HEK293 (cell line): ENCODE measurements at regions not wholly inside any gene's neighbourhood (a gene's known extent, or its start where the extent isn't known, plus 50 kb on each side); places are given as distances from the start of the nearest gene placed in this dataset.

Experiments
- CTCF ChIA-PET: fragments of 350-600 bp; formaldehyde crosslinking; extraction: SDS; loops from one replicate; lab custom pipeline; 2021; ENCODE audit warnings: antibody characterized with exemption; lab: Yijun Ruan, JAX
- POLR2A ChIA-PET: fragments of 300-600 bp; formaldehyde crosslinking; extraction: SDS; loops from one replicate; lab custom pipeline; 2020; ENCODE audit warnings: antibody characterized with exemption, inconsistent platforms; lab: Yijun Ruan, JAX
- H3K27ac ChIP-seq: fragments of 200-500 bp; sonication (Bioruptor generic); 2 replicates; pipeline ENCODE4 v1.5.1; 2014; ENCODE audit warnings: low read depth, low read length, control low read depth, inconsistent platforms; ENCODE audit errors: extremely low read depth
- H3K36me3 ChIP-seq, 2 experiments: fragments of 200-500 bp in 1 of 2; sonication (Bioruptor generic) in 1 of 2; 1 replicate in 1 of 2; 2 replicates in 1 of 2; pipeline ENCODE4 v1.5.1; 2014 to 2017; ENCODE audit warnings: inconsistent platforms in 2 of 2, low read length in 2 of 2; ENCODE audit not compliant: control insufficient read depth in 2 of 2, insufficient read depth in 1 of 2
- H3K4me1 ChIP-seq: fragments of 200-500 bp; sonication (Bioruptor generic); 2 replicates; pipeline ENCODE4 v1.5.1; 2014; ENCODE audit warnings: mild to moderate bottlenecking, low read length, inconsistent platforms; ENCODE audit not compliant: control insufficient read depth, insufficient read depth
- H3K4me3 ChIP-seq: 2 replicates; pipeline ENCODE4 v1.5.1; 2011; ENCODE audit warnings: low read depth, mild to moderate bottlenecking, control low read depth, low read length, moderate library complexity
- H3K9me3 ChIP-seq: fragments of 200-500 bp; sonication (Bioruptor generic); 2 replicates; pipeline ENCODE4 v1.5.1; 2014; ENCODE audit warnings: low read depth, low read length, inconsistent platforms; ENCODE audit not compliant: control insufficient read depth, insufficient read depth
- EGR2 ChIP-seq: fragments of 450-650 bp; formaldehyde crosslinking; IDR thresholded peaks from 2 replicates; pipeline ENCODE4 v1.5.1; 2016; ENCODE audit warnings: low read depth, missing biosample characterization, missing genetic modification characterization
- IKZF3 ChIP-seq: fragments of 450-650 bp; IDR thresholded peaks from 2 replicates; pipeline ENCODE4 v1.5.0; 2018; ENCODE audit warnings: missing biosample characterization, mild to moderate bottlenecking, missing genetic modification characterization, moderate library complexity
- OVOL3 ChIP-seq: fragments of 450-650 bp; formaldehyde crosslinking; IDR thresholded peaks from 2 replicates; pipeline ENCODE4 v1.5.1; 2016; ENCODE audit warnings: missing biosample characterization, missing genetic modification characterization
- REPIN1 ChIP-seq: fragments of 450-650 bp; formaldehyde crosslinking; IDR thresholded peaks from 2 replicates; pipeline ENCODE4 v1.5.1; 2017; ENCODE audit warnings: missing biosample characterization, missing genetic modification characterization, low read depth
- SCRT1 ChIP-seq: fragments of 450-650 bp; formaldehyde crosslinking; IDR thresholded peaks from 2 replicates; pipeline ENCODE4 v1.5.1; 2016; ENCODE audit warnings: missing biosample characterization, missing genetic modification characterization, borderline replicate concordance
- WT1 ChIP-seq: fragments of 450-650 bp; formaldehyde crosslinking; IDR thresholded peaks from 2 replicates; pipeline ENCODE4 v1.5.1; 2016; ENCODE audit warnings: missing biosample characterization, missing genetic modification characterization
- ZBTB26 ChIP-seq: fragments of 450-650 bp; formaldehyde crosslinking; optimal IDR thresholded peaks from 2 replicates; pipeline ENCODE3; 2016; ENCODE audit warnings: missing biosample characterization, mild to moderate bottlenecking, missing genetic modification characterization
- ZFP37 ChIP-seq: fragments of 450-650 bp; formaldehyde crosslinking; IDR thresholded peaks from 2 replicates; pipeline ENCODE4 v1.5.1; 2016; ENCODE audit warnings: missing biosample characterization, missing genetic modification characterization
- ZNF133 ChIP-seq: fragments of 450-650 bp; formaldehyde crosslinking; IDR thresholded peaks from 2 replicates; pipeline ENCODE4 v1.5.1; 2016; ENCODE audit warnings: missing biosample characterization, missing genetic modification characterization
- ZNF175 ChIP-seq: fragments of 450-650 bp; formaldehyde crosslinking; IDR thresholded peaks from 2 replicates; pipeline ENCODE4 v1.5.1; 2016; ENCODE audit warnings: missing biosample characterization, missing genetic modification characterization
- ZNF221 ChIP-seq: fragments of 450-650 bp; formaldehyde crosslinking; IDR thresholded peaks from 2 replicates; pipeline ENCODE4 v1.5.1; 2017; ENCODE audit warnings: missing biosample characterization, missing genetic modification characterization, borderline replicate concordance
- ZNF24 ChIP-seq: fragments of 450-650 bp; formaldehyde crosslinking; IDR thresholded peaks from 2 replicates; pipeline ENCODE4 v1.5.1; 2016; ENCODE audit warnings: missing biosample characterization, missing genetic modification characterization
- ZNF423 ChIP-seq: fragments of 450-650 bp; formaldehyde crosslinking; IDR thresholded peaks from 2 replicates; pipeline ENCODE4 v1.5.1; 2016; ENCODE audit warnings: missing biosample characterization, missing genetic modification characterization
- ZNF449 ChIP-seq: fragments of 450-650 bp; formaldehyde crosslinking; IDR thresholded peaks from 2 replicates; pipeline ENCODE4 v1.5.1; 2017; ENCODE audit warnings: missing biosample characterization, mild to moderate bottlenecking, missing genetic modification characterization, moderate library complexity
- ZNF610 ChIP-seq: fragments of 450-650 bp; formaldehyde crosslinking; IDR thresholded peaks from 2 replicates; pipeline ENCODE4 v1.5.1; 2016; ENCODE audit warnings: missing biosample characterization, missing genetic modification characterization, borderline replicate concordance
- ZNF707 ChIP-seq: fragments of 450-650 bp; formaldehyde crosslinking; IDR thresholded peaks from 2 replicates; pipeline ENCODE4 v1.5.1; 2016; ENCODE audit warnings: missing biosample characterization, missing genetic modification characterization
- ZNF768 ChIP-seq: fragments of 450-650 bp; formaldehyde crosslinking; IDR thresholded peaks from 2 replicates; pipeline ENCODE4 v1.5.1; 2018; ENCODE audit warnings: missing biosample characterization, mild to moderate bottlenecking, missing genetic modification characterization
- ZNF837 ChIP-seq: fragments of 450-650 bp; formaldehyde crosslinking; IDR thresholded peaks from 2 replicates; pipeline ENCODE4 v1.5.1; 2016; ENCODE audit warnings: missing biosample characterization, missing genetic modification characterization
- ZSCAN16 ChIP-seq: fragments of 450-650 bp; formaldehyde crosslinking; IDR thresholded peaks from 2 replicates; pipeline ENCODE4 v1.5.1; 2016; ENCODE audit warnings: missing biosample characterization, missing genetic modification characterization
- ZSCAN4 ChIP-seq: fragments of 450-650 bp; formaldehyde crosslinking; IDR thresholded peaks from 2 replicates; pipeline ENCODE4 v1.5.1; 2017; ENCODE audit warnings: missing biosample characterization, missing genetic modification characterization
- ZXDB ChIP-seq: fragments of 450-650 bp; formaldehyde crosslinking; IDR thresholded peaks from 2 replicates; pipeline ENCODE4 v1.5.1; 2016; ENCODE audit warnings: missing biosample characterization, missing genetic modification characterization

DNA sequence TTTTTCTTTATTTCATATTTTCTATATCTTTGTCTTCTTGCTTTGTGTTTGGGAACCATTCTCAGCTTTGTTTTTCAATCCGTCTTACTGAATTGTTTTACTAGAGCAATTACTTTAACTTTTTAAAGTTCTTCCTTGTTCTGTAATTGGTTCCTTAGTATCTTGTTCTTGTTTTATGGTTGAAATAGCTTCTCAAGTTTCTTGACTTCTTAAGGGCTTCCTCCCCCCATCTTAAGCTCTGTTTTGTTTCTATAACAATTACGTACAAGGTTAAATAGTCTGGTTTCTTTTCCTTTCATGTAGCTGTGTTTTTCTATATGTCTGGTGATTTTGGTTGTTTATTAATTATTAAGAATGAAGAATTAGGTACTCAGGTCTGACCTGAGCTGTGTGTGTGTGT is 158.0 kb downstream of the SDHAF3 start:
- no peaks in the 10 kb centered on the region for H3K9me3 ChIP-seq
- H3K4me3 ChIP-seq, result no peak overlapping the region
- ChIA-PET POLR2A (no interaction called here), CTCF (no interaction called here)
- H3K27ac ChIP-seq, result no peak overlapping the region
- H3K36me3 ChIP-seq, result no peaks in the 10 kb centered on the region
- no peaks in the 10 kb centered on the region for H3K4me1 ChIP-seq
- no peak for TF ChIP-seq ZNF221 (tag by site-specific recombination)
- 0 out of 2 replicates have a peak, but pooled peaks have one; percentile 34 for TF ChIP-seq ZSCAN4 (tag by site-specific recombination)
- TF ChIP-seq REPIN1, result no peak

- POLR2A ChIA-PET, result no interaction called here
- CTCF ChIA-PET, result no interaction called here
Measured at GRCh38 chr7:97280950-97281349, 163.5 kb downstream of the SDHAF3 start.

DNA sequence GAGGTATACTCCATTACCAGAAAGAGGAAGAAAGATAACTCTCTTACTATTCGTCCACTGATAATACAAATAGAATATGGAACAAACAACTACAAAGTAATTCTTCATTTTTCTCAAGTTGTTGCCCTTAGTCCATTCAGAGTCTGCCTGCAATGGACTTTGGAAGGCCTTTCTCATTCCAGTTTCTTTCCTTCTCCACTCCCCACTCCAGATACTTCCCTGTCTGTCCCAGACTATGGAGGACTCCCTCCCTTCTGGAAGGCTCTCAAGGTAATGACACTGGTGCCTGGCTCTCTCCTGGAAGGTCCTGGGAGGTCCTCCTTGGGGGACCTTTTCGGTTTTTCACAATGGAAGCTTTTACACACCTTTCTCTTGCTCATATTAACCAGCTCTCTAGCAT is 167.8 kb downstream of the SDHAF3 start:
- TF ChIP-seq ZNF24 (no peak), IKZF3 (tag by site-specific recombination) (no peak)
- Histone ChIP-seq H3K9me3 (no peaks in the 10 kb centered on the region), H3K36me3 (no peaks in the 10 kb centered on the region), H3K4me1 (no peaks in the 10 kb centered on the region), H3K27ac (no peak overlapping the region), H3K4me3 (no peak overlapping the region)
- POLR2A ChIA-PET, result interaction anchor here (0.6 kb wide), 1 partner anchor 1114 kb away, joined by 3 read pairs; no protein-coding TSS in a partner anchor
- CTCF ChIA-PET, result no interaction called here

More at GRCh38 chr7:97280950-97281349, 163.5 kb downstream of the SDHAF3 start:
- no peak for TF ChIP-seq SCRT1 (tag by site-specific recombination)
- TF ChIP-seq ZBTB26, result no peak
- no peak for TF ChIP-seq ZSCAN4 (tag by site-specific recombination)
- TF ChIP-seq ZSCAN16 (tag by site-specific recombination), result no peak
- TF ChIP-seq ZFP37 (tag by site-specific recombination), result no peak
- TF ChIP-seq ZNF175 (tag by site-specific recombination), result no peak
- no peak for TF ChIP-seq ZNF221 (tag by site-specific recombination)
- TF ChIP-seq EGR2, result 0 out of 2 replicates have a peak, but pooled peaks have one; percentile 22
- TF ChIP-seq, all 188 proteins: peak for 1
- no peak overlapping the region for H3K27ac ChIP-seq
- no peaks in the 10 kb centered on the region for H3K4me1 ChIP-seq
- no peak overlapping the region for H3K4me3 ChIP-seq
- no peaks in the 10 kb centered on the region for H3K36me3 ChIP-seq
- H3K9me3 ChIP-seq, result no peaks in the 10 kb centered on the region

- CTCF ChIA-PET, result interaction anchor here (1.5 kb wide), 1 partner anchor 9 kb away, joined by 4 read pairs; no protein-coding TSS in a partner anchor
- H3K36me3 ChIP-seq, result no peaks in the 10 kb centered on the region
- H3K4me1 ChIP-seq, result no peaks in the 10 kb centered on the region
- POLR2A ChIA-PET, result no interaction called here
- no peaks in the 10 kb centered on the region for H3K9me3 ChIP-seq
- H3K27ac ChIP-seq, result no peak overlapping the region
- no peak overlapping the region for H3K4me3 ChIP-seq
- TF ChIP-seq ZNF768 (tag by site-specific recombination), result no peak
- no peak for TF ChIP-seq WT1 (tag by site-specific recombination)
- no peak for TF ChIP-seq ZNF449 (tag by site-specific recombination)
- TF ChIP-seq ZNF423 (tag by site-specific recombination), result no peak
- no peak for TF ChIP-seq ZXDB (tag by site-specific recombination)
- no peak for TF ChIP-seq OVOL3
- TF ChIP-seq ZNF133, result no peak
- TF ChIP-seq ZNF610, result no peak
- TF ChIP-seq ZNF837 (tag by site-specific recombination), result no peak
- no peak for TF ChIP-seq ZNF707 (tag by site-specific recombination)
Measured at GRCh38 chr7:97293031-97293430, 175.5 kb downstream of the SDHAF3 start.
